ENCODE measurements at regions not wholly inside any gene's neighbourhood (a gene's known extent, or its start where the extent isn't known, plus 50 kb on each side); places are given as distances from the start of the nearest gene placed in this dataset.
A peak's percentile ranks its signal among the peaks of the same experiment; 100 is the strongest.

- no peak for DNase-seq
- peak; percentile 29 for ATAC-seq
These were observed 98.0 kb upstream of the RTL1 start for GRCh38 chr14:101001311-101002069.

GRCh38 chr14:101002738-101003137, 99.2 kb upstream of the RTL1 start:
- DNase-seq (no peak), ATAC-seq (no peak)
- intact Hi-C loops (cut with micrococcal nuclease) = no loop called here

More at GRCh38 chr14:101001311-101002069, 98.0 kb upstream of the RTL1 start:
- intact Hi-C loops (cut with micrococcal nuclease) = no loop called here

- ATAC-seq (no peak), DNase-seq (no peak)
- intact Hi-C loops (cut with micrococcal nuclease) = no loop called here
These were observed 100.7 kb upstream of the RTL1 start for GRCh38 chr14:101004176-101004575.

GRCh38 chr14:101004954-101005353, 101.4 kb upstream of the RTL1 start:
- ATAC-seq (no peak), DNase-seq (no peak)
- intact Hi-C loops (cut with micrococcal nuclease) = no loop called here

GRCh38 chr14:101005447-101005846, 101.9 kb upstream of the RTL1 start:
- DNase-seq = peak; percentile 55

GRCh38 chr14:101006008-101006407, 102.5 kb upstream of the RTL1 start:
- ATAC-seq (peak; percentile 19), DNase-seq (no peak)
- intact Hi-C loops (cut with micrococcal nuclease) = no loop called here

More at GRCh38 chr14:101005447-101005846, 101.9 kb upstream of the RTL1 start:
- peak; percentile 66 for ATAC-seq
- intact Hi-C loops (cut with micrococcal nuclease) = no loop called here

GRCh38 chr14:101007004-101007614, 103.6 kb upstream of the RTL1 start:
- DNase-seq (no peak), ATAC-seq (no peak)
- intact Hi-C loops (cut with micrococcal nuclease) = no loop called here

GRCh38 chr14:101007765-101008164, 104.2 kb upstream of the RTL1 start:
- DNase-seq = no peak
- intact Hi-C loops (cut with micrococcal nuclease) = no loop called here
- ATAC-seq = no peak

GRCh38 chr14:101008196-101008595, 104.7 kb upstream of the RTL1 start:
- DNase-seq = no peak
- intact Hi-C loops (cut with micrococcal nuclease) = no loop called here
- ATAC-seq = no peak

- no peak for DNase-seq
- intact Hi-C loops (cut with micrococcal nuclease) = no loop called here
- no peak for ATAC-seq
These were observed 105.3 kb upstream of the RTL1 start for GRCh38 chr14:101008631-101009336.

- intact Hi-C loops (cut with micrococcal nuclease) = no loop called here
- ATAC-seq = no peak
- DNase-seq = no peak
These were observed 106.0 kb upstream of the RTL1 start for GRCh38 chr14:101009531-101009930.

- DNase-seq (no peak), ATAC-seq (no peak)
- intact Hi-C loops (cut with micrococcal nuclease) = no loop called here
These were observed 106.8 kb upstream of the RTL1 start for GRCh38 chr14:101010293-101010692.

- intact Hi-C loops (cut with micrococcal nuclease) = no loop called here
- ATAC-seq = no peak
- DNase-seq = no peak
These were observed 107.3 kb upstream of the RTL1 start for GRCh38 chr14:101010835-101011234.

- intact Hi-C loops (cut with micrococcal nuclease) = no loop called here
- no peak for DNase-seq
- ATAC-seq = no peak
These were observed 113.7 kb upstream of the RTL1 start for GRCh38 chr14:101017209-101017608.

GRCh38 chr14:101017806-101018560, 114.5 kb upstream of the RTL1 start:
- DNase-seq (no peak), ATAC-seq (no peak)
- intact Hi-C loops (cut with micrococcal nuclease) = no loop called here

GRCh38 chr14:101018561-101019290, 115.2 kb upstream of the RTL1 start:
- intact Hi-C loops (cut with micrococcal nuclease) = no loop called here
- DNase-seq = no peak

GRCh38 chr14:101019541-101019940, 116.0 kb upstream of the RTL1 start:
- intact Hi-C loops (cut with micrococcal nuclease) = no loop called here
- DNase-seq = peak; percentile 7
- ATAC-seq = no peak

More at GRCh38 chr14:101018561-101019290, 115.2 kb upstream of the RTL1 start:
- no peak for ATAC-seq

GRCh38 chr14:101019990-101020710, 116.6 kb upstream of the RTL1 start:
- DNase-seq (no peak), ATAC-seq (no peak)
- intact Hi-C loops (cut with micrococcal nuclease) = no loop called here
